ENCODE measurements at regions not wholly inside any gene's neighbourhood (a gene's known extent, or its start where the extent isn't known, plus 50 kb on each side); places are given as distances from the start of the nearest gene placed in this dataset.

- Histone ChIP-seq H3K27me3 (ENCODE audit: control insufficient read depth, insufficient read depth, low read length) (no peaks in the 10 kb centered on the region), H3K36me3 (ENCODE audit: control insufficient read depth, insufficient read depth, low read length) (no peaks in the 10 kb centered on the region), H3K27ac (ENCODE audit: low read length) (no peak overlapping the region), H3K4me1 (ENCODE audit: control insufficient read depth, insufficient read depth, low read length) (no peaks in the 10 kb centered on the region), H3K9me3 (ENCODE audit: control insufficient read depth, insufficient read depth, low read depth, low read length) (no peaks in the 10 kb centered on the region), H3K4me3 (ENCODE audit: low read depth in 2 of 2, low read length in 2 of 2) (no peak overlapping the region)
- ATAC-seq, result no peak
- no peak for DNase-seq (ENCODE audit: low read depth, low spot score)
- no TSS peak for BruUV-seq (replicated peaks)
- CTCF ChIA-PET, result no interaction called here
- POLR2A ChIA-PET, result no interaction called here
- intact Hi-C loops (cut with micrococcal nuclease; ENCODE audit: unreplicated experiment) (no loop called here), in situ Hi-C loops (cut with HindIII; ENCODE audit: low pct_unique_long_range_greater_than_20kb, low sequenced_read_pairs) (no loop called here)
- no peak for TF ChIP-seq SIN3A (IDR thresholded peaks at IDR 0.05; ENCODE audit: borderline replicate concordance, insufficient read depth, low read depth, low read length)
Observed at GRCh38 chr13:67392014-67392413, 161.9 kb upstream of the PCDH9 start.

GRCh38 chr13:67390462-67391086, 160.4 kb upstream of the PCDH9 start:
- CTCF ChIA-PET, result no interaction called here
- H3K27ac ChIP-seq (ENCODE audit: low read length), result no peak overlapping the region
- POLR2A ChIA-PET, result no interaction called here
- intact Hi-C loops (cut with micrococcal nuclease; ENCODE audit: unreplicated experiment), result no loop called here
- TF ChIP-seq TCF7L2 (IDR thresholded peaks at IDR 0.05; ENCODE audit: low read depth, low read length) (no peak), CTCF (IDR thresholded peaks at IDR 0.05) (no peak), SIN3A (IDR thresholded peaks at IDR 0.05; ENCODE audit: borderline replicate concordance, insufficient read depth, low read depth, low read length) (no peak), REST (IDR thresholded peaks at IDR 0.05; ENCODE audit: insufficient read depth in 1 of 2, low read depth in 2 of 2, low read length in 1 of 2) (no peak), POLR2AphosphoS5 (IDR thresholded peaks at IDR 0.05; ENCODE audit: low read depth, low read length) (no peak)
- no peaks in the 10 kb centered on the region for H3K27me3 ChIP-seq (ENCODE audit: control insufficient read depth, insufficient read depth, low read length)
- ATAC-seq, result no peak
- in situ Hi-C loops (cut with HindIII; ENCODE audit: low pct_unique_long_range_greater_than_20kb, low sequenced_read_pairs), result no loop called here
- H3K4me3 ChIP-seq (ENCODE audit: low read depth in 2 of 2, low read length in 2 of 2), result no peak overlapping the region
- no TSS peak for BruUV-seq (replicated peaks)
- H3K9me3 ChIP-seq (ENCODE audit: control insufficient read depth, insufficient read depth, low read depth, low read length), result no peaks in the 10 kb centered on the region
- no peaks in the 10 kb centered on the region for H3K36me3 ChIP-seq (ENCODE audit: control insufficient read depth, insufficient read depth, low read length)
- H3K4me1 ChIP-seq (ENCODE audit: control insufficient read depth, insufficient read depth, low read length), result no peaks in the 10 kb centered on the region
- DNase-seq (ENCODE audit: low read depth, low spot score), result no peak

GRCh38 chr13:67389171-67389570, 159.0 kb upstream of the PCDH9 start:
- H3K27ac ChIP-seq (ENCODE audit: low read length), result no peak overlapping the region
- in situ Hi-C loops (cut with HindIII; ENCODE audit: low pct_unique_long_range_greater_than_20kb, low sequenced_read_pairs) (no loop called here), intact Hi-C loops (cut with micrococcal nuclease; ENCODE audit: unreplicated experiment) (no loop called here)
- H3K27me3 ChIP-seq (ENCODE audit: control insufficient read depth, insufficient read depth, low read length), result no peaks in the 10 kb centered on the region
- no peak for TF ChIP-seq POLR2AphosphoS5 (IDR thresholded peaks at IDR 0.05; ENCODE audit: low read depth, low read length)
- no peak for TF ChIP-seq REST (IDR thresholded peaks at IDR 0.05; ENCODE audit: insufficient read depth in 1 of 2, low read depth in 2 of 2, low read length in 1 of 2)
- no peak for TF ChIP-seq SIN3A (IDR thresholded peaks at IDR 0.05; ENCODE audit: borderline replicate concordance, insufficient read depth, low read depth, low read length)
- TF ChIP-seq CTCF (IDR thresholded peaks at IDR 0.05), result no peak
- no peak for TF ChIP-seq TCF7L2 (IDR thresholded peaks at IDR 0.05; ENCODE audit: low read depth, low read length)
- ChIA-PET CTCF (no interaction called here), POLR2A (no interaction called here)
- H3K4me3 ChIP-seq (ENCODE audit: low read depth in 2 of 2, low read length in 2 of 2), result no peak overlapping the region
- ATAC-seq, result no peak
- no TSS peak for BruUV-seq (replicated peaks)
- H3K9me3 ChIP-seq (ENCODE audit: control insufficient read depth, insufficient read depth, low read depth, low read length), result no peaks in the 10 kb centered on the region
- no peak for DNase-seq (ENCODE audit: low read depth, low spot score)
- H3K4me1 ChIP-seq (ENCODE audit: control insufficient read depth, insufficient read depth, low read length), result no peaks in the 10 kb centered on the region
- no peaks in the 10 kb centered on the region for H3K36me3 ChIP-seq (ENCODE audit: control insufficient read depth, insufficient read depth, low read length)
